C4-2B (cell line): ENCODE measurements at regions not wholly inside any gene's neighbourhood (a gene's known extent, or its start where the extent isn't known, plus 50 kb on each side); places are given as distances from the start of the nearest gene placed in this dataset.
"Not testable (repeated sequence)": the region's sequence is repeated elsewhere in the genome, so short reads cannot be mapped to it uniquely, and the experiment has no call there.

Source experiments
- ZFX ChIP-seq: fragments of 450-650 bp; IDR thresholded peaks from 2 replicates; pipeline ENCODE4 v1.6.1; 2017
- TF ChIP-seq, protein P1 (sequence below): fragments of 450-650 bp; conservative IDR thresholded peaks from 2 replicates; pipeline ENCODE4 v1.5.1; 2017; ENCODE audit warnings: mild to moderate bottlenecking

DNA sequence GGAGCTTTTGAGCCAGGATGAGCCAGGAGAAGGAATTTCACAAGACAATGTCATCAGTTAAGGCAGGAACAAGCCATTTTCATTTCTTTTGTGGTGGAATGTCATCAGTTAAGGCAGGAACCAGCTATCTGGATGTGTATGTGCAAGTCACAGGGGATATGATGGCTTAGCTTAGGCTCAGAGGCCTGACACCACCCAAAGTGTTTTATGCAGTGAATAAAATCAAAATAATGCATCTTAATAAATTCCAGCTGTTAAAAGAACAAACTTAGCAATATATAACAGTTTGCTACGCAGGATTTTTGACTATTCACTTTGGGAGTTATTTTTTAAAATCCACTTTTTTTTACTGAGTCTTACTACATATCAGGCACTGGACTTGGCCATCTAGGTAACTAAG is 62.7 kb upstream of the APP start:
- TF ChIP-seq, protein P1, sequence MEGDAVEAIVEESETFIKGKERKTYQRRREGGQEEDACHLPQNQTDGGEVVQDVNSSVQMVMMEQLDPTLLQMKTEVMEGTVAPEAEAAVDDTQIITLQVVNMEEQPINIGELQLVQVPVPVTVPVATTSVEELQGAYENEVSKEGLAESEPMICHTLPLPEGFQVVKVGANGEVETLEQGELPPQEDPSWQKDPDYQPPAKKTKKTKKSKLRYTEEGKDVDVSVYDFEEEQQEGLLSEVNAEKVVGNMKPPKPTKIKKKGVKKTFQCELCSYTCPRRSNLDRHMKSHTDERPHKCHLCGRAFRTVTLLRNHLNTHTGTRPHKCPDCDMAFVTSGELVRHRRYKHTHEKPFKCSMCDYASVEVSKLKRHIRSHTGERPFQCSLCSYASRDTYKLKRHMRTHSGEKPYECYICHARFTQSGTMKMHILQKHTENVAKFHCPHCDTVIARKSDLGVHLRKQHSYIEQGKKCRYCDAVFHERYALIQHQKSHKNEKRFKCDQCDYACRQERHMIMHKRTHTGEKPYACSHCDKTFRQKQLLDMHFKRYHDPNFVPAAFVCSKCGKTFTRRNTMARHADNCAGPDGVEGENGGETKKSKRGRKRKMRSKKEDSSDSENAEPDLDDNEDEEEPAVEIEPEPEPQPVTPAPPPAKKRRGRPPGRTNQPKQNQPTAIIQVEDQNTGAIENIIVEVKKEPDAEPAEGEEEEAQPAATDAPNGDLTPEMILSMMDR: not testable (repeated sequence)
- TF ChIP-seq ZFX: not testable (repeated sequence)
